GM12878 (cell line): ENCODE measurements at regions not wholly inside any gene's neighbourhood (a gene's known extent, or its start where the extent isn't known, plus 50 kb on each side); places are given as distances from the start of the nearest gene placed in this dataset.

Experiments
- BMI1 ChIP-seq: fragments of 450-650 bp; IDR thresholded peaks from 2 replicates; pipeline ENCODE4 v1.6.1; 2016; ENCODE audit warnings: mild to moderate bottlenecking, moderate library complexity, borderline replicate concordance
- CREB1 ChIP-seq: IDR thresholded peaks from 2 replicates; pipeline ENCODE4 v1.6.1; 2012; ENCODE audit warnings: low read depth, mild to moderate bottlenecking, inconsistent platforms
- CTCF ChIP-seq, 3 experiments: IDR thresholded peaks in 2 of 3; conservative IDR thresholded peaks in 1 of 3; 2 replicates each; pipeline ENCODE4 v1.5.1; 2011; ENCODE audit warnings: low read depth in 3 of 3, low read length in 3 of 3, mild to moderate bottlenecking in 3 of 3, control low read depth in 2 of 3, moderate library complexity in 2 of 3, inconsistent platforms in 1 of 3, mixed read lengths in 1 of 3; ENCODE audit not compliant: control insufficient read depth in 2 of 3, insufficient read depth in 1 of 3; ENCODE audit errors: extremely low read depth in 1 of 3
- EP300 ChIP-seq, 2 experiments: fragments of 150-350 bp in 1 of 2; IDR thresholded peaks; 2 replicates each; pipeline ENCODE4 v1.6.1; 2011 to 2012; ENCODE audit warnings: low read depth in 2 of 2, low read length in 2 of 2, borderline replicate concordance in 1 of 2, improper control_type of control experiment in 1 of 2, inconsistent platforms in 1 of 2; ENCODE audit not compliant: control insufficient read depth in 1 of 2
- GABPA ChIP-seq: IDR thresholded peaks from 2 replicates; pipeline ENCODE4 v1.6.1; 2014; ENCODE audit warnings: antibody characterized with exemption, low read depth, mild to moderate bottlenecking, inconsistent platforms
- NFIC ChIP-seq: IDR thresholded peaks from 2 replicates; pipeline ENCODE4 v1.6.1; 2012; ENCODE audit warnings: low read depth, mild to moderate bottlenecking, inconsistent platforms, low read length, moderate library complexity
- PBX3 ChIP-seq: IDR thresholded peaks from 2 replicates; pipeline ENCODE4 v1.6.1; 2011; ENCODE audit warnings: mild to moderate bottlenecking, low read depth, low read length, moderate library complexity; ENCODE audit not compliant: insufficient replicate concordance
- POLR2A ChIP-seq: IDR thresholded peaks from 2 replicates; pipeline ENCODE4 v1.6.1; 2011; ENCODE audit warnings: low read depth, mild to moderate bottlenecking, low read length
- POLR2AphosphoS5 ChIP-seq: IDR thresholded peaks from 2 replicates; pipeline ENCODE4 v1.6.1; 2011; ENCODE audit warnings: mild to moderate bottlenecking, low read length, inconsistent platforms
- RUNX3 ChIP-seq: IDR thresholded peaks from 2 replicates; pipeline ENCODE4 v1.6.1; 2012; ENCODE audit warnings: low read length, inconsistent platforms
- SIN3A ChIP-seq: IDR thresholded peaks from 2 replicates; pipeline ENCODE4 v1.6.1; 2012; ENCODE audit warnings: low read depth, low read length, improper control_type of control experiment
- TAF1 ChIP-seq: IDR thresholded peaks from 2 replicates; pipeline ENCODE4 v1.6.1; 2011; ENCODE audit warnings: mild to moderate bottlenecking, low read depth, low read length, borderline replicate concordance
- USF2 ChIP-seq: IDR thresholded peaks from 2 replicates; pipeline ENCODE4 v1.6.1; 2011; ENCODE audit warnings: low read depth, low read length, improper control_type of control experiment, borderline replicate concordance
- ZNF274 ChIP-seq: IDR thresholded peaks from one replicate; pipeline ENCODE4 v1.8.0; 2011; ENCODE audit not compliant: insufficient read length, insufficient read depth

GRCh38 chr15:96581371-96581770, 250.9 kb downstream of the NR2F2 start:
- TF ChIP-seq SIN3A (no peak), PBX3 (no peak), EP300 (IDR thresholded peaks at IDR 0.05; ENCODE audit: borderline replicate concordance in 1 of 2, control insufficient read depth in 1 of 2, low read depth in 2 of 2, low read length in 2 of 2) (no peak), NFIC (no peak), POLR2A (no peak), TAF1 (no peak), RUNX3 (no peak), CREB1 (no peak), CTCF (IDR thresholded peaks at IDR 0.05 in 2 of 3, conservative IDR thresholded peaks at IDR 0.05 in 1 of 3; ENCODE audit: control insufficient read depth in 2 of 3, extremely low read depth in 1 of 3, insufficient read depth in 1 of 3, low read depth in 3 of 3, low read length in 3 of 3) (no peak), POLR2AphosphoS5 (no peak), USF2 (no peak), GABPA (no peak), BMI1 (no peak), ZNF274 (no peak)
